WTC11 (cell line): ENCODE measurements at regions not wholly inside any gene's neighbourhood (a gene's known extent, or its start where the extent isn't known, plus 50 kb on each side); places are given as distances from the start of the nearest gene placed in this dataset.
A peak's percentile ranks its signal among the peaks of the same experiment; 100 is the strongest.

Source experiments
- ATAC-seq: fragments of 200-7000 bp; cut with Tn5 transposase; 2 replicates; pipeline ENCODE4 v1.10.0; 2021; ENCODE audit warnings: mild to moderate bottlenecking, moderate library complexity
- CTCF ChIA-PET: fragments of 300-600 bp; sonication (Branson Sonifier 250); formaldehyde crosslinking; loops from one replicate; lab custom pipeline; 2021; ENCODE audit warnings: antibody characterized with exemption; lab: Charles Lee
- POLR2A ChIA-PET: fragments of 350-600 bp; sonication (Branson Sonifier 250); formaldehyde crosslinking; loops from one replicate; lab custom pipeline; 2021; ENCODE audit warnings: antibody characterized with exemption; lab: Charles Lee
- DNase-seq: peaks from one replicate; pipeline ENCODE4 v3.0.0; 2021; ENCODE audit warnings: low spot score
- H3K27ac Mint-ChIP-seq: 2 replicates; pipeline ENCODE4 v1.8.0; 2021; ENCODE audit warnings: mixed read lengths
- H3K27me3 Mint-ChIP-seq: 2 replicates; pipeline ENCODE4 v1.8.0; 2021; ENCODE audit warnings: low read depth, mild to moderate bottlenecking, moderate library complexity, mixed read lengths
- H3K36me3 Mint-ChIP-seq: 2 replicates; pipeline ENCODE4 v1.8.0; 2021; ENCODE audit warnings: mixed read lengths
- H3K4me1 Mint-ChIP-seq: 2 replicates; pipeline ENCODE4 v1.8.0; 2022; ENCODE audit warnings: mixed read lengths
- H3K4me3 Mint-ChIP-seq: 2 replicates; pipeline ENCODE4 v1.8.0; 2021; ENCODE audit warnings: mild to moderate bottlenecking, moderate library complexity, mixed read lengths
- H3K9me3 Mint-ChIP-seq: 2 replicates; pipeline ENCODE4 v1.8.0; 2021; ENCODE audit warnings: mixed read lengths
- ATF1 ChIP-seq: sonication (generic); formaldehyde crosslinking; IDR thresholded peaks from 2 replicates; pipeline ENCODE4 v1.8.1; 2023; ENCODE audit warnings: mild to moderate bottlenecking, moderate library complexity, missing genetic modification reagents
- ATF2 ChIP-seq: sonication (generic); formaldehyde crosslinking; IDR thresholded peaks from 2 replicates; pipeline ENCODE4 v1.8.1; 2022; ENCODE audit warnings: low read depth, missing genetic modification reagents, borderline replicate concordance
- CTCF ChIP-seq: fragments of 200-600 bp; IDR thresholded peaks from 2 replicates; pipeline ENCODE4 v1.8.0; 2022; ENCODE audit warnings: antibody characterized with exemption
- E2F5 ChIP-seq: sonication (generic); formaldehyde crosslinking; IDR thresholded peaks from 2 replicates; pipeline ENCODE4 v1.8.1; 2022; ENCODE audit warnings: mild to moderate bottlenecking, moderate library complexity, missing genetic modification reagents
- ERG ChIP-seq: fragments of 250-450 bp; sonication (Bioruptor Pico); IDR thresholded peaks from 2 replicates; pipeline ENCODE4 v1.8.0; 2021; ENCODE audit warnings: mild to moderate bottlenecking
- MXD4 ChIP-seq: fragments of 250-450 bp; sonication (Bioruptor Pico); IDR thresholded peaks from 2 replicates; pipeline ENCODE4 v1.8.0; 2021; ENCODE audit warnings: mild to moderate bottlenecking, moderate library complexity, borderline replicate concordance
- PREB ChIP-seq: sonication (generic); formaldehyde crosslinking; IDR thresholded peaks from 2 replicates; pipeline ENCODE4 v1.8.1; 2022; ENCODE audit warnings: mild to moderate bottlenecking, missing genetic modification reagents, moderate library complexity, borderline replicate concordance
- TEAD1 ChIP-seq: sonication (generic); formaldehyde crosslinking; IDR thresholded peaks from 2 replicates; pipeline ENCODE4 v1.8.0; 2022; ENCODE audit warnings: mild to moderate bottlenecking, missing genetic modification reagents
- ZNF425 ChIP-seq: fragments of 250-450 bp; sonication (Bioruptor Pico); conservative IDR thresholded peaks from 2 replicates; pipeline ENCODE4 v1.9.0; 2021; ENCODE audit warnings: mild to moderate bottlenecking
- TF ChIP-seq, protein P1 (sequence below): sonication (generic); formaldehyde crosslinking; IDR thresholded peaks from 2 replicates; pipeline ENCODE4 v1.8.1; 2023; ENCODE audit warnings: mild to moderate bottlenecking, missing genetic modification reagents

DNA sequence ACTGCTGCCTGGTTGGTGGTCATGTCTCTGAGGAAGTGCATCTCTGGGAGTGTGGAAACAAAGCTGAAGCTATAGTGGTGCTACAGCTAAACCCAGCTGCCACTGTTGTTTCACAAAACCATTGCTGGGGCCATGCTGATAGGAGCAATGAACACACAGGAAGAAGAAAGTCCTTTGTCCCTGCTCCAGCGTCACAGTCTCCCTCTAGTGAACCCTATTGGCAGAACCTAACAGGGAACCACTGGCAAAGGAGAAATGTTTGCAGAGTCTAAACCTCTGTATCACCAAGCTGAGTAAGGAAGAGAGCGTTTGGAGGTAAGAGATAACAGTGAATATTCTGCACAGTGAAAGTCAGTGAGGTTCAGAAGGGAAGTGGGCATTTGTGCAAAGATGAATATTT lies 244.0 kb downstream of the YTHDC2 start:
- Mint-ChIP-seq H3K9me3 (peaks cover 28% of the 10 kb centered on the region), H3K27me3 (no peaks in the 10 kb centered on the region)
- ATAC-seq = peak; percentile 71
- CTCF ChIA-PET = no interaction called here
- TF ChIP-seq PREB = no peak
- TF ChIP-seq ATF1 (CRISPR knock-in tag) = no peak
- TF ChIP-seq, all 79 proteins: peak for 0
- no peak for DNase-seq
- POLR2A ChIA-PET = no interaction called here
- Mint-ChIP-seq H3K36me3 (peaks cover 17% of the 10 kb centered on the region; the same call in 1 of the 2 replicates), H3K4me1 (peaks cover 22% of the 10 kb centered on the region), H3K4me3 (no peak overlapping the region), H3K27ac (no peak overlapping the region)

- no peak overlapping the region for H3K4me3 Mint-ChIP-seq
- no peak for TF ChIP-seq MXD4
- no peak for TF ChIP-seq ERG
- TF ChIP-seq, protein P1, sequence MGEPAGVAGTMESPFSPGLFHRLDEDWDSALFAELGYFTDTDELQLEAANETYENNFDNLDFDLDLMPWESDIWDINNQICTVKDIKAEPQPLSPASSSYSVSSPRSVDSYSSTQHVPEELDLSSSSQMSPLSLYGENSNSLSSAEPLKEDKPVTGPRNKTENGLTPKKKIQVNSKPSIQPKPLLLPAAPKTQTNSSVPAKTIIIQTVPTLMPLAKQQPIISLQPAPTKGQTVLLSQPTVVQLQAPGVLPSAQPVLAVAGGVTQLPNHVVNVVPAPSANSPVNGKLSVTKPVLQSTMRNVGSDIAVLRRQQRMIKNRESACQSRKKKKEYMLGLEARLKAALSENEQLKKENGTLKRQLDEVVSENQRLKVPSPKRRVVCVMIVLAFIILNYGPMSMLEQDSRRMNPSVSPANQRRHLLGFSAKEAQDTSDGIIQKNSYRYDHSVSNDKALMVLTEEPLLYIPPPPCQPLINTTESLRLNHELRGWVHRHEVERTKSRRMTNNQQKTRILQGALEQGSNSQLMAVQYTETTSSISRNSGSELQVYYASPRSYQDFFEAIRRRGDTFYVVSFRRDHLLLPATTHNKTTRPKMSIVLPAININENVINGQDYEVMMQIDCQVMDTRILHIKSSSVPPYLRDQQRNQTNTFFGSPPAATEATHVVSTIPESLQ (CRISPR knock-in tag) = no peak
- TF ChIP-seq E2F5 (CRISPR knock-in tag) = no peak
- no peak for TF ChIP-seq TEAD1 (CRISPR knock-in tag)
- no peak for TF ChIP-seq ATF2 (CRISPR knock-in tag)
- TF ChIP-seq ZNF425 (CRISPR knock-in tag) = no peak
- TF ChIP-seq, all 79 proteins: peak for 0
- no peak overlapping the region for H3K27ac Mint-ChIP-seq
- ATAC-seq (no peak), DNase-seq (no peak)
- peaks cover 22% of the 10 kb centered on the region for H3K4me1 Mint-ChIP-seq
- POLR2A ChIA-PET = no interaction called here
- peaks cover 28% of the 10 kb centered on the region for H3K9me3 Mint-ChIP-seq
- CTCF ChIA-PET = no interaction called here
- H3K27me3 Mint-ChIP-seq = no peaks in the 10 kb centered on the region
- H3K36me3 Mint-ChIP-seq = peaks cover 15% of the 10 kb centered on the region; the same call in 1 of the 2 replicates
Measured at GRCh38 chr5:113759505-113759904, 246.0 kb downstream of the YTHDC2 start.

- peaks cover 15% of the 10 kb centered on the region; the same call in 1 of the 2 replicates for H3K36me3 Mint-ChIP-seq
- H3K4me3 Mint-ChIP-seq = no peak overlapping the region
- POLR2A ChIA-PET = no interaction called here
- ATAC-seq = peak; percentile 79
- no peak for DNase-seq
- peaks cover 20% of the 10 kb centered on the region for H3K4me1 Mint-ChIP-seq
- no peak overlapping the region for H3K27ac Mint-ChIP-seq
- no peak for TF ChIP-seq CTCF
- TF ChIP-seq, all 79 proteins: peak for 0
- CTCF ChIA-PET = interaction anchor here (0.9 kb wide), 1 partner anchor 148 kb away, joined by 4 read pairs; no protein-coding TSS in a partner anchor
- peaks cover 24% of the 10 kb centered on the region for H3K9me3 Mint-ChIP-seq
- no peaks in the 10 kb centered on the region for H3K27me3 Mint-ChIP-seq
Measured at GRCh38 chr5:113760486-113760885, 247.0 kb downstream of the YTHDC2 start.
